ENCODE measurements at regions not wholly inside any gene's neighbourhood (a gene's known extent, or its start where the extent isn't known, plus 50 kb on each side); places are given as distances from the start of the nearest gene placed in this dataset.

GRCh38 chr1:55568732-55569131, 353.6 kb upstream of the USP24 start:
- Histone ChIP-seq H3K36me3 (no peaks in the 10 kb centered on the region), H3K27ac (no peak overlapping the region), H3K9me3 (peaks cover 0 to 7% (median 0%) of the 10 kb centered on the region in 8 donors), H3K4me3 (no peak overlapping the region), H3K27me3 (replicated peaks in 1 of 7) (peaks cover 0 to 14% (median 0%) of the 10 kb centered on the region in 7 donors), H3K4me1 (no peaks in the 10 kb centered on the region)
- DNase-seq, result no peak
- TF ChIP-seq CTCF (IDR thresholded peaks at IDR 0.05 in 8 of 11, conservative IDR thresholded peaks at IDR 0.05 in 3 of 11) (no peak), POLR2AphosphoS5 (IDR thresholded peaks at IDR 0.05) (no peak), POLR2A (IDR thresholded peaks at IDR 0.05) (no peak)
- intact Hi-C loops (cut with DNase I; ENCODE audit: low total_unique reads), result no loop called here
- 67 to 92% (median 87%) methylated on average over 2 of the region's 2 CpGs for WGBS, 5 donors

- Histone ChIP-seq H3K27ac (no peak overlapping the region), H3K4me1 (no peaks in the 10 kb centered on the region), H3K9me3 (peaks cover 0 to 5% (median 0%) of the 10 kb centered on the region in 8 donors), H3K4me3 (no peak overlapping the region), H3K36me3 (no peaks in the 10 kb centered on the region), H3K27me3 (replicated peaks in 1 of 7) (no peaks in the 10 kb centered on the region)
- no peak for TF ChIP-seq POLR2AphosphoS5 (IDR thresholded peaks at IDR 0.05)
- TF ChIP-seq CTCF (IDR thresholded peaks at IDR 0.05 in 8 of 11, conservative IDR thresholded peaks at IDR 0.05 in 3 of 11), result no peak
- TF ChIP-seq POLR2A (IDR thresholded peaks at IDR 0.05), result no peak
- 47 to 64% (median 62%) methylated on average over 1 of the region's 1 CpG for WGBS, 5 donors
- intact Hi-C loops (cut with DNase I; ENCODE audit: low total_unique reads), result no loop called here
- no peak for DNase-seq
These were observed 345.1 kb upstream of the USP24 start for GRCh38 chr1:55560266-55560665.

- TF ChIP-seq POLR2A (IDR thresholded peaks at IDR 0.05) (no peak), POLR2AphosphoS5 (IDR thresholded peaks at IDR 0.05) (no peak), CTCF (IDR thresholded peaks at IDR 0.05 in 8 of 11, conservative IDR thresholded peaks at IDR 0.05 in 3 of 11) (no peak)
- no peak overlapping the region for H3K27ac ChIP-seq
- no peak for DNase-seq
- no peaks in the 10 kb centered on the region for H3K27me3 ChIP-seq (replicated peaks in 1 of 7)
- no peaks in the 10 kb centered on the region for H3K36me3 ChIP-seq
- no peaks in the 10 kb centered on the region for H3K4me1 ChIP-seq
- peaks cover 0 to 5% (median 0%) of the 10 kb centered on the region in 8 donors for H3K9me3 ChIP-seq
- H3K4me3 ChIP-seq, result no peak overlapping the region
- intact Hi-C loops (cut with DNase I; ENCODE audit: low total_unique reads), result no loop called here
- 90 to 95% (median 94%) methylated on average over 6 of the region's 6 CpGs for WGBS, 5 donors
These were observed 344.7 kb upstream of the USP24 start for GRCh38 chr1:55559842-55560241.

GRCh38 chr1:55559161-55559611, 344.0 kb upstream of the USP24 start:
- no peak for TF ChIP-seq CTCF (IDR thresholded peaks at IDR 0.05 in 8 of 11, conservative IDR thresholded peaks at IDR 0.05 in 3 of 11)
- no peak for TF ChIP-seq POLR2AphosphoS5 (IDR thresholded peaks at IDR 0.05)
- no peak for TF ChIP-seq POLR2A (IDR thresholded peaks at IDR 0.05)
- H3K4me3 ChIP-seq, result no peak overlapping the region
- DNase-seq, result no peak
- intact Hi-C loops (cut with DNase I; ENCODE audit: low total_unique reads), result no loop called here
- H3K9me3 ChIP-seq, result peaks cover 0 to 5% (median 0%) of the 10 kb centered on the region in 8 donors
- H3K4me1 ChIP-seq, result no peaks in the 10 kb centered on the region
- no peaks in the 10 kb centered on the region for H3K36me3 ChIP-seq
- no peak overlapping the region for H3K27ac ChIP-seq
- WGBS, 5 donors, result 77 to 86% (median 84%) methylated on average over 6 of the region's 6 CpGs
- no peaks in the 10 kb centered on the region for H3K27me3 ChIP-seq (replicated peaks in 1 of 7)
